ENCODE measurements at regions not wholly inside any gene's neighbourhood (a gene's known extent, or its start where the extent isn't known, plus 50 kb on each side); places are given as distances from the start of the nearest gene placed in this dataset.

DNA sequence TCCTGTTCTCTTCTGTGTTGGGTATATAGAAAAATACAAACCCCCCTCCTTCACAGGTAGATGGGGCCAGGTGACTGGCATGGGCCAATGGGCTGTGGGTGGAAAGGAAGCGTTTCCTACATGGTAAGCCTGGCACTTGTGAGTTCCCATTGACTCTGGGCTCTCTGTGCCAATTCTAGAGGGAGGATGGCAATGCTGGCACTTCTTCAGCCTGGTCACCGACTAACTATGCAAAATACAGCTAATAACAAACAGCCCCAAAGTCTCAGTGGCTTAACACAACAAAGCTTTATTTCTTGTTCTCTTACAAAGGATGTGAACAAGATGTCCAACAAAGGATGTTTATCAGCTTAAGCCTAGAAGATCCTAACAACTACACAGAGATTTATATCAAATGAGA lies 258.1 kb downstream of the SYK start:
- Histone ChIP-seq H3K27me3 (no peaks in the 10 kb centered on the region), H3K4me1 (peaks cover 12 to 41% (median 25%) of the 10 kb centered on the region in 3 donors), H3K4me3 (no peak overlapping the region), H3K9me3 (no peaks in the 10 kb centered on the region), H3K27ac (peak overlapping the region; percentile 20 to 81 (median 65)), H3K36me3 (no peaks in the 10 kb centered on the region)
- 7 to 36% methylated on average over 2 of the region's 2 CpGs for WGBS, 2 donors
- DNase-seq: no peak
- intact Hi-C loops (cut with DNase I): no loop called here
- TF ChIP-seq, protein P1, sequence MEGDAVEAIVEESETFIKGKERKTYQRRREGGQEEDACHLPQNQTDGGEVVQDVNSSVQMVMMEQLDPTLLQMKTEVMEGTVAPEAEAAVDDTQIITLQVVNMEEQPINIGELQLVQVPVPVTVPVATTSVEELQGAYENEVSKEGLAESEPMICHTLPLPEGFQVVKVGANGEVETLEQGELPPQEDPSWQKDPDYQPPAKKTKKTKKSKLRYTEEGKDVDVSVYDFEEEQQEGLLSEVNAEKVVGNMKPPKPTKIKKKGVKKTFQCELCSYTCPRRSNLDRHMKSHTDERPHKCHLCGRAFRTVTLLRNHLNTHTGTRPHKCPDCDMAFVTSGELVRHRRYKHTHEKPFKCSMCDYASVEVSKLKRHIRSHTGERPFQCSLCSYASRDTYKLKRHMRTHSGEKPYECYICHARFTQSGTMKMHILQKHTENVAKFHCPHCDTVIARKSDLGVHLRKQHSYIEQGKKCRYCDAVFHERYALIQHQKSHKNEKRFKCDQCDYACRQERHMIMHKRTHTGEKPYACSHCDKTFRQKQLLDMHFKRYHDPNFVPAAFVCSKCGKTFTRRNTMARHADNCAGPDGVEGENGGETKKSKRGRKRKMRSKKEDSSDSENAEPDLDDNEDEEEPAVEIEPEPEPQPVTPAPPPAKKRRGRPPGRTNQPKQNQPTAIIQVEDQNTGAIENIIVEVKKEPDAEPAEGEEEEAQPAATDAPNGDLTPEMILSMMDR (IDR thresholded peaks at IDR 0.05): no peak
- TF ChIP-seq POLR2A (IDR thresholded peaks at IDR 0.05): no peak

DNA sequence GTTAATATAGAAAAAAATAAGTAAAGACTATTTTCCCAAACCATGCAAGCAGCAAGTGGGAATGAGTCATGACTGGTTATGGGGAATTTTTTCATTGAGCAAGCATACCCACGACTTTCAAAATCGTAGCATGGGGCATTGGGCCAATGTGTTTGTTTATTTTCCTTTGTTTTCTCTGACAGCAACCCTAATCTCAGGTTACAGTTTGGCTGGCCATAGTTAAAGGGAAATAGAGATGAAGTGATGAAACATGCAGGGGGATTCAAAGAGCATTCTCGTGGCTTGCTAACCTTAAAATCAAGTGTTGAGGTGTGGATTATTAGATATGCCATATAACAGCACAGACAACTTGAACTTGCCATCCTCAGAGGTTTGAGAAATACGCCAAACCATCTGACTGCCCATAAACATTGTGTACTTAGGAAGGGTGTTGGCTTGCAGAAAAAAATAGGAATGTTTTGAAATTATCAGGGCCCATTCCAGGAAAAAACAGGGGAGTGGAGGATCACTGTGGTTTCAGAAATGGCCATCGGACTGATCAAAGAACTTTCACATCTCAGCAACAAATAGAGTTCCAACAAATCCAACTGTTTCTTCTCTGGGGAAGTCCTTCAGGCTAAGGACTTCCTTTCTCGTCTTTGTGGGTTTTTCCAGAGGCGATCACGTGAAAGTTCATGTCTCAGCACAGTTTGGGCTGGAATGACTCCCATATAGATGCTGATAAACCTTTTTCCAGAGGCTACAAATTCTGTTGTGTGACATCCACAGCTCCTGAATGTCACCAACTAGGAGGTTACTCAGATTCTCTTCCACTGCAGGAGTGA lies 259.1 kb downstream of the SYK start:
- intact Hi-C loops (cut with DNase I): no loop called here
- H3K4me3 ChIP-seq: peak overlapping the region in 1 of 4 donors; percentile 13

DNA sequence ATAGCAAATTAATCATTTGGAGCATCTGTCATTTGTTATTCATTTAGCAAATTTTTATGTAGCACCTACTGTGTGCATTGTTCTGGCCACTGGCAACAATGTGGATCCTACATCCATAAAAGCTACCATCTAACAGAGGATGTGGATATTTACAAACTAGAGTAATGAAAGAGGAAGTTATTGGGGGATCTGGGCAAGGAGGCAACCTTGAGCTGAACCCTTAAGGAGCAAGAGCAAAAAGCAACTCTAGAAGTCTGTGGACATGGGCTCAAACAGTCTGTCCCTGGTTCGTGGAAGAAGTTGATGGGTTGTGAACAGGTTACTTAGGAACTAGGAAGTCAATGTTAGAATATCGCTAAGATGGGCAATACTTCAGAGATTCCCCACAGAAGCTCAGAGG lies 259.9 kb downstream of the SYK start:
- intact Hi-C loops (cut with DNase I): no loop called here
- Histone ChIP-seq H3K4me1 (peaks cover 12 to 41% (median 25%) of the 10 kb centered on the region in 3 donors), H3K27ac (peak overlapping the region; percentile 16 to 81 (median 65)), H3K9me3 (no peaks in the 10 kb centered on the region), H3K36me3 (no peaks in the 10 kb centered on the region), H3K4me3 (no peak overlapping the region), H3K27me3 (no peaks in the 10 kb centered on the region)
- TF ChIP-seq POLR2A (IDR thresholded peaks at IDR 0.05): no peak
- TF ChIP-seq, protein P1 (IDR thresholded peaks at IDR 0.05): no peak
- DNase-seq: no peak
- WGBS, 2 donors: 78 to 92% methylated on average over 2 of the region's 2 CpGs

More for the DNA sequence above, 259.1 kb downstream of the SYK start:
- peaks cover 12 to 41% (median 25%) of the 10 kb centered on the region in 3 donors for H3K4me1 ChIP-seq
- H3K27me3 ChIP-seq: no peaks in the 10 kb centered on the region
- no peaks in the 10 kb centered on the region for H3K36me3 ChIP-seq
- no peak for TF ChIP-seq POLR2A (IDR thresholded peaks at IDR 0.05)
- TF ChIP-seq, protein P1 (IDR thresholded peaks at IDR 0.05): no peak
- no peaks in the 10 kb centered on the region for H3K9me3 ChIP-seq
- WGBS, 2 donors: 9 to 14% methylated on average over 8 of the region's 8 CpGs
- peak overlapping the region; percentile 16 to 81 (median 65) for H3K27ac ChIP-seq
- no peak for DNase-seq

DNA sequence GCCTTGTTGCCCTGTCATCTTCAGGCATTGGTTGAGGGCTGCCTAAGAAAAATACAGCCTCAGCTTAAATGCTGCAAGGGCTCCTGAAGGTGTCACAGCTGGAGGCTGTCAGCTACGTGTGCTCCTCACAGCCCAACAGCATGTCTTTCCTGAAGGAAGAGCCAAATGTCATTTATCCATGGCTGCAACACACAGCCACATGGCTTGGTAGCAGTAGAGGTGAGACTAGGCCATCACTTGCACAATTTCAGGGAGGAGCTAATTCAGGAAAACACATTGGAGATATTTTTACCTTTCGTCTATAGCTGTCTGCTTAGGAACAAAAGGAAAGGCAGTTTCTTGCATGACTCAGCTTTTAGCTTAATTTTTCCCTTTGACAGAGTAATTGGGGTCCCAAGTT lies 260.7 kb downstream of the SYK start:
- no peak overlapping the region for H3K4me3 ChIP-seq
- WGBS, 2 donors: 39 to 47% methylated on average over 2 of the region's 2 CpGs
- H3K27me3 ChIP-seq: peaks cover 0 to 5% (median 0%) of the 10 kb centered on the region in 4 donors
- no peaks in the 10 kb centered on the region for H3K9me3 ChIP-seq
- no peaks in the 10 kb centered on the region for H3K36me3 ChIP-seq
- TF ChIP-seq, protein P1 (IDR thresholded peaks at IDR 0.05): no peak
- no peak for TF ChIP-seq POLR2A (IDR thresholded peaks at IDR 0.05)
- H3K27ac ChIP-seq: peak overlapping the region in 1 of 4 donors; percentile 70
- H3K4me1 ChIP-seq: peaks cover 12 to 40% (median 25%) of the 10 kb centered on the region in 3 donors
- intact Hi-C loops (cut with DNase I): no loop called here
- DNase-seq: no peak

DNA sequence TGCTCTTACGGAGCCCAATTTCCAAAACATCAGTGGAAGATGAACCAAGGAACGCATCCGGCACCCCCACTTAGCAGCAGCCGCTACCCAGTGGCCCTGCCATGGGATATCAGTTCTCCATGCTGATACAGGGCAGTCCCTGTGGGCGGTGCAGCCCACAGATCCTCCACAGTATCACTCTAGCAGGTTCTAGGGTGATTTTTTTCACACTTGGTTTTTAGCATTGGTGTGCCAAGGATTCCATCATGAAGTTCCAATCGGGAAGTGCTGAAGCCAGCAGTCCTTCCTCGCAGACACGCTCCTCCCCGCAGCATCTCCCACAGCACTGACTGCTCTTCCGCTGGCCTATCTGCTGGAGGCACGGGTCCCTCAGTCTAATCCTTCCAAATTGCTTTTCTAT lies 261.9 kb downstream of the SYK start:
- Histone ChIP-seq H3K27ac (no peak overlapping the region), H3K4me3 (no peak overlapping the region), H3K27me3 (peaks cover 0 to 5% (median 0%) of the 10 kb centered on the region in 4 donors), H3K36me3 (no peaks in the 10 kb centered on the region), H3K9me3 (no peaks in the 10 kb centered on the region), H3K4me1 (peaks cover 12 to 35% (median 25%) of the 10 kb centered on the region in 3 donors)
- 90 to 95% methylated on average over 10 to 11 of the region's 11 CpGs for whole genome bisulfite sequencing, 2 donors
- DNase-seq: no peak
- intact Hi-C loops (cut with DNase I): no loop called here
- no peak for TF ChIP-seq POLR2A (IDR thresholded peaks at IDR 0.05)
- TF ChIP-seq, protein P1 (IDR thresholded peaks at IDR 0.05): no peak

All from esophagus squamous epithelium (tissue), 5 donors.